Fibroblast of skin of scalp (primary cell): ENCODE measurements at regions not wholly inside any gene's neighbourhood (a gene's known extent, or its start where the extent isn't known, plus 50 kb on each side); places are given as distances from the start of the nearest gene placed in this dataset.

Experiments
- DNase-seq: peaks from one replicate; pipeline ENCODE4 v3.0.0-alpha.2; 2013

GRCh38 chr7:84474436-84474835 is 279.8 kb upstream of the SEMA3A start:
- DNase-seq, result no peak

GRCh38 chr7:84471576-84471975 is 277.0 kb upstream of the SEMA3A start:
- no peak for DNase-seq

GRCh38 chr7:84469034-84469433 is 274.4 kb upstream of the SEMA3A start:
- DNase-seq, result no peak

- peak; percentile 4 for DNase-seq
Measured at GRCh38 chr7:84462259-84462658, 267.7 kb upstream of the SEMA3A start.

- no peak for DNase-seq
Measured at GRCh38 chr7:84461093-84461492, 266.5 kb upstream of the SEMA3A start.

- DNase-seq, result peak; percentile 31
Measured at GRCh38 chr7:84455788-84456187, 261.2 kb upstream of the SEMA3A start.

GRCh38 chr7:84454174-84454959 is 259.8 kb upstream of the SEMA3A start:
- peak; percentile 2 for DNase-seq

- DNase-seq, result no peak
Measured at GRCh38 chr7:84452618-84453017, 258.0 kb upstream of the SEMA3A start.

GRCh38 chr7:84450772-84451171 is 256.2 kb upstream of the SEMA3A start:
- no peak for DNase-seq

- DNase-seq, result no peak
Measured at GRCh38 chr7:84447636-84448293, 253.2 kb upstream of the SEMA3A start.

- DNase-seq, result no peak
Measured at GRCh38 chr7:84446991-84447480, 252.4 kb upstream of the SEMA3A start.

GRCh38 chr7:84425702-84426259 is 231.2 kb upstream of the SEMA3A start:
- DNase-seq, result no peak

- peak; percentile 25 for DNase-seq
Measured at GRCh38 chr7:84422790-84423189, 228.2 kb upstream of the SEMA3A start.

- DNase-seq, result peak; percentile 90
Measured at GRCh38 chr7:84412161-84412969, 217.8 kb upstream of the SEMA3A start.

GRCh38 chr7:84399661-84400060 is 205.1 kb upstream of the SEMA3A start:
- DNase-seq, result no peak

GRCh38 chr7:84394219-84394618 is 199.6 kb upstream of the SEMA3A start:
- DNase-seq, result no peak

- DNase-seq, result peak; percentile 4
Measured at GRCh38 chr7:84393786-84394185, 199.2 kb upstream of the SEMA3A start.

GRCh38 chr7:84390845-84391244 is 196.3 kb upstream of the SEMA3A start:
- DNase-seq, result no peak

GRCh38 chr7:84389242-84389641 is 194.7 kb upstream of the SEMA3A start:
- no peak for DNase-seq

- DNase-seq, result no peak
Measured at GRCh38 chr7:84387595-84387994, 193.0 kb upstream of the SEMA3A start.

GRCh38 chr7:84384417-84384816 is 189.8 kb upstream of the SEMA3A start:
- DNase-seq, result no peak

GRCh38 chr7:84379446-84379845 is 184.9 kb upstream of the SEMA3A start:
- no peak for DNase-seq

- peak; percentile 12 for DNase-seq
Measured at GRCh38 chr7:84372712-84373111, 178.1 kb upstream of the SEMA3A start.
